Rectal smooth muscle tissue (tissue), 1 donor: ENCODE measurements at regions not wholly inside any gene's neighbourhood (a gene's known extent, or its start where the extent isn't known, plus 50 kb on each side); places are given as distances from the start of the nearest gene placed in this dataset.

Experiments used
- H3K27ac ChIP-seq: one replicate; pipeline ENCODE4 v1.7.0; 2013; ENCODE audit warnings: low read depth, low read length, inconsistent platforms
- H3K27me3 ChIP-seq: one replicate; pipeline ENCODE4 v1.7.0; 2013; ENCODE audit warnings: low read length; ENCODE audit not compliant: control insufficient read depth, insufficient read depth
- H3K36me3 ChIP-seq: one replicate; pipeline ENCODE4 v1.7.0; 2013; ENCODE audit warnings: low read length; ENCODE audit not compliant: control insufficient read depth, insufficient read depth
- H3K4me1 ChIP-seq: one replicate; pipeline ENCODE4 v1.7.0; 2013; ENCODE audit warnings: low read length; ENCODE audit not compliant: control insufficient read depth, insufficient read depth
- H3K4me3 ChIP-seq: one replicate; pipeline ENCODE4 v1.7.0; 2013; ENCODE audit warnings: low read length
- H3K9ac ChIP-seq: one replicate; pipeline ENCODE4 v1.7.0; 2013; ENCODE audit warnings: low read length

GRCh38 chr4:36006226-36006625 lies 238.1 kb downstream of the ARAP2 start:
- no peak overlapping the region for H3K27ac ChIP-seq
- H3K9ac ChIP-seq, result no peak overlapping the region
- H3K4me1 ChIP-seq, result no peaks in the 10 kb centered on the region
- H3K27me3 ChIP-seq, result no peaks in the 10 kb centered on the region
- no peaks in the 10 kb centered on the region for H3K36me3 ChIP-seq
- H3K4me3 ChIP-seq, result no peak overlapping the region

- Histone ChIP-seq H3K27me3 (no peaks in the 10 kb centered on the region), H3K9ac (no peak overlapping the region), H3K36me3 (no peaks in the 10 kb centered on the region), H3K4me3 (no peak overlapping the region), H3K4me1 (no peaks in the 10 kb centered on the region), H3K27ac (no peak overlapping the region)
Measured at GRCh38 chr4:36010397-36010929, 233.9 kb downstream of the ARAP2 start.

- H3K4me1 ChIP-seq, result no peaks in the 10 kb centered on the region
- no peaks in the 10 kb centered on the region for H3K27me3 ChIP-seq
Measured at GRCh38 chr4:36011381-36011780, 232.9 kb downstream of the ARAP2 start.

GRCh38 chr4:36012503-36012902 lies 231.8 kb downstream of the ARAP2 start:
- Histone ChIP-seq H3K27ac (no peak overlapping the region), H3K4me1 (no peaks in the 10 kb centered on the region), H3K4me3 (no peak overlapping the region), H3K9ac (no peak overlapping the region), H3K36me3 (no peaks in the 10 kb centered on the region), H3K27me3 (no peaks in the 10 kb centered on the region)

More at GRCh38 chr4:36011381-36011780, 232.9 kb downstream of the ARAP2 start:
- no peak overlapping the region for H3K9ac ChIP-seq
- H3K36me3 ChIP-seq, result no peaks in the 10 kb centered on the region
- H3K27ac ChIP-seq, result no peak overlapping the region
- no peak overlapping the region for H3K4me3 ChIP-seq

GRCh38 chr4:36013206-36013605 lies 231.1 kb downstream of the ARAP2 start:
- no peak overlapping the region for H3K4me3 ChIP-seq
- H3K9ac ChIP-seq, result no peak overlapping the region
- no peak overlapping the region for H3K27ac ChIP-seq
- no peaks in the 10 kb centered on the region for H3K36me3 ChIP-seq
- no peaks in the 10 kb centered on the region for H3K4me1 ChIP-seq
- H3K27me3 ChIP-seq, result no peaks in the 10 kb centered on the region
